HCT116 (cell line): ENCODE measurements at regions not wholly inside any gene's neighbourhood (a gene's known extent, or its start where the extent isn't known, plus 50 kb on each side); places are given as distances from the start of the nearest gene placed in this dataset.
A peak's percentile ranks its signal among the peaks of the same experiment; 100 is the strongest.

Experiments used
- ATAC-seq: fragments of 200-7000 bp; cut with Tn5 transposase; 2 replicates; pipeline ENCODE4 v1.9.1; 2020; ENCODE audit warnings: mild to moderate bottlenecking, moderate library complexity
- BruUV-seq: library from RNA; stranded (reverse); fragments of 400-500 nt; replicated peaks from 2 replicates; lab custom pipeline; 2021; lab: Mats Ljungman, UMichigan
- CTCF ChIA-PET: fragments of 300-600 bp; sonication (Branson Sonifier 250); formaldehyde crosslinking; loops from one replicate; lab custom pipeline; 2021; ENCODE audit warnings: antibody characterized with exemption; lab: Charles Lee
- POLR2A ChIA-PET: fragments of 300-600, 350-600 bp; sonication (Branson Sonifier 250); formaldehyde crosslinking; loops from one replicate; lab custom pipeline; 2021; ENCODE audit warnings: antibody characterized with exemption; lab: Charles Lee
- RAD21 ChIA-PET, 2 experiments: fragments of 300-600 bp; sonication (Branson Sonifier 250); formaldehyde crosslinking; loops; one replicate each; lab custom pipeline; 2023; ENCODE audit warnings: low total read pairs in 2 of 2; ENCODE audit not compliant: uncharacterized antibody in 2 of 2, unreplicated experiment in 2 of 2, low non-redundant PET in 1 of 2; lab: Charles Lee
- DNase-seq: peaks from one replicate; pipeline ENCODE4 v3.0.0-alpha.2; 2010; ENCODE audit warnings: low read depth, low spot score
- H2AFZ ChIP-seq: fragments of 200-600 bp; shearing (Covaris generic), sonication (generic); 2 replicates; pipeline ENCODE4 v1.6.1; 2017; ENCODE audit warnings: low read depth, mixed run types, mixed read lengths, antibody characterized with exemption, low read length; ENCODE audit not compliant: poor library complexity, severe bottlenecking
- H3K27ac ChIP-seq: 2 replicates; pipeline ENCODE4 v1.5.1; 2012; ENCODE audit warnings: low read depth, low read length
- H3K27me3 ChIP-seq: fragments of 200-600 bp; sonication (generic); 2 replicates; pipeline ENCODE4 v1.6.1; 2016; ENCODE audit warnings: mixed run types, low read length, mixed read lengths; ENCODE audit not compliant: insufficient read depth
- H3K36me3 ChIP-seq, 2 experiments: fragments of 200-500 bp in 1 of 2; fragments of 200-600 bp in 1 of 2; sonication (Bioruptor generic) in 1 of 2; sonication (generic) in 1 of 2; 2 replicates each; pipeline versions ENCODE4 v1.5.1 to v1.6.1; 2014 to 2016; ENCODE audit warnings: low read length in 2 of 2, inconsistent platforms in 1 of 2, mixed read lengths in 1 of 2, mixed run types in 1 of 2; ENCODE audit not compliant: insufficient read depth in 2 of 2, control insufficient read depth in 1 of 2
- H3K4me1 ChIP-seq, 2 experiments: fragments of 200-600 bp in 1 of 2; sonication (generic) in 1 of 2; 2 replicates each; pipeline versions ENCODE4 v1.5.1 to v1.6.1; 2012 to 2017; ENCODE audit warnings: low read length in 2 of 2, inconsistent platforms in 1 of 2, mild to moderate bottlenecking in 1 of 2, mixed read lengths in 1 of 2, mixed run types in 1 of 2, moderate library complexity in 1 of 2; ENCODE audit not compliant: insufficient read depth in 2 of 2, control insufficient read depth in 1 of 2
- H3K4me2 ChIP-seq: fragments of 200-600 bp; sonication (generic); 2 replicates; pipeline ENCODE4 v1.6.1; 2017; ENCODE audit warnings: mixed run types, low read length, mixed read lengths
- H3K4me3 ChIP-seq, 2 experiments: fragments of 200-600 bp in 1 of 2; sonication (generic) in 1 of 2; replicated peaks in 1 of 2; 2 replicates each; pipeline ENCODE4 v1.5.1; 2011 to 2016; ENCODE audit warnings: low read length in 2 of 2, control low read depth in 1 of 2, low read depth in 1 of 2, mild to moderate bottlenecking in 1 of 2, mixed read lengths in 1 of 2, mixed run types in 1 of 2
- H3K79me2 ChIP-seq: fragments of 200-600 bp; sonication (generic); 2 replicates; pipeline ENCODE4 v1.6.1; 2017; ENCODE audit warnings: mild to moderate bottlenecking, mixed run types, low read length, moderate library complexity, mixed read lengths; ENCODE audit not compliant: insufficient read depth
- H3K9ac ChIP-seq: fragments of 200-600 bp; sonication (generic); 2 replicates; pipeline ENCODE4 v1.6.1; 2016; ENCODE audit warnings: low read length, mixed read lengths
- H3K9me2 ChIP-seq: fragments of 200-600 bp; sonication (generic), shearing (Covaris generic); 2 replicates; pipeline ENCODE4 v1.6.1; 2017; ENCODE audit warnings: mixed run types, mild to moderate bottlenecking, moderate library complexity; ENCODE audit not compliant: insufficient read depth
- H3K9me3 ChIP-seq, 2 experiments: fragments of 200-500 bp in 1 of 2; fragments of 200-600 bp in 1 of 2; sonication (Bioruptor generic) in 1 of 2; sonication (generic) in 1 of 2; 2 replicates each; pipeline ENCODE4 v1.6.1; 2014 to 2017; ENCODE audit warnings: low read length in 2 of 2, mixed read lengths in 2 of 2, inconsistent platforms in 1 of 2, low read depth in 1 of 2, mild to moderate bottlenecking in 1 of 2, mixed run types in 1 of 2, moderate library complexity in 1 of 2; ENCODE audit not compliant: control insufficient read depth in 1 of 2, insufficient read depth in 1 of 2
- H4K20me1 ChIP-seq: fragments of 200-600 bp; sonication (generic), shearing (Covaris generic); 2 replicates; pipeline ENCODE4 v1.6.1; 2017; ENCODE audit warnings: mixed run types, mild to moderate bottlenecking, moderate library complexity; ENCODE audit not compliant: insufficient read depth
- CBX3 ChIP-seq: IDR thresholded peaks from 2 replicates; pipeline ENCODE4 v1.6.1; 2012; ENCODE audit warnings: low read depth
- CEBPB ChIP-seq: IDR thresholded peaks from 2 replicates; pipeline ENCODE4 v1.6.1; 2012; ENCODE audit warnings: low read depth
- EGR1 ChIP-seq: IDR thresholded peaks from 2 replicates; pipeline ENCODE4 v1.6.1; 2012; ENCODE audit warnings: low read depth
- ELF1 ChIP-seq: IDR thresholded peaks from 2 replicates; pipeline ENCODE4 v1.6.1; 2012; ENCODE audit warnings: low read depth, borderline replicate concordance
- EZH2 ChIP-seq: fragments of 200-600 bp; sonication (generic); IDR thresholded peaks from 2 replicates; pipeline ENCODE4 v1.6.1; 2017; ENCODE audit warnings: antibody characterized with exemption, mixed run types
- FOSL1 ChIP-seq: IDR thresholded peaks from 2 replicates; pipeline ENCODE4 v1.6.1; 2012; ENCODE audit warnings: low read depth
- JUND ChIP-seq: IDR thresholded peaks from 2 replicates; pipeline ENCODE4 v1.6.1; 2012
- POLR2A ChIP-seq: IDR thresholded peaks from 2 replicates; pipeline ENCODE4 v1.7.0; 2011; ENCODE audit warnings: borderline replicate concordance; ENCODE audit not compliant: insufficient read depth, insufficient read length; ENCODE audit errors: extremely low read depth
- POLR2AphosphoS5 ChIP-seq: IDR thresholded peaks from 2 replicates; pipeline ENCODE4 v1.6.1; 2011; ENCODE audit warnings: mild to moderate bottlenecking, low read depth, low read length, moderate library complexity
- SIN3A ChIP-seq: IDR thresholded peaks from 2 replicates; pipeline ENCODE4 v1.6.1; 2012; ENCODE audit warnings: low read depth
- YY1 ChIP-seq: IDR thresholded peaks from 2 replicates; pipeline ENCODE4 v1.6.1; 2011; ENCODE audit warnings: low read length, low read depth, moderate library complexity, mild to moderate bottlenecking; ENCODE audit not compliant: insufficient replicate concordance; ENCODE audit errors: extremely low read depth
- ZNF274 ChIP-seq: fragments of 200-500 bp; sonication (Bioruptor generic); IDR thresholded peaks from 2 replicates; pipeline ENCODE4 v1.6.1; 2014; ENCODE audit warnings: mild to moderate bottlenecking, low read depth, low read length, inconsistent platforms
- intact Hi-C: fragments of 100-400 bp; cut with micrococcal nuclease; formaldehyde crosslinking; loops from 2 replicates; pipeline ENCODE4 v1.10.0; 2022
- TF ChIP-seq, protein P1 (sequence below): IDR thresholded peaks from 2 replicates; pipeline ENCODE4 v1.6.1; 2012
- TF ChIP-seq, protein P2 (sequence below), 3 experiments: fragments of 200-600 bp in 1 of 3; sonication (generic) in 1 of 3; IDR thresholded peaks in 2 of 3; conservative IDR thresholded peaks in 1 of 3; 2 replicates each; pipeline ENCODE4 v1.5.1; 2012 to 2017; ENCODE audit warnings: low read depth in 2 of 3, low read length in 2 of 3, antibody characterized with exemption in 1 of 3, borderline replicate concordance in 1 of 3, control low read depth in 1 of 3, mild to moderate bottlenecking in 1 of 3, mixed read lengths in 1 of 3, mixed run types in 1 of 3, moderate library complexity in 1 of 3; ENCODE audit not compliant: insufficient read depth in 1 of 3

DNA sequence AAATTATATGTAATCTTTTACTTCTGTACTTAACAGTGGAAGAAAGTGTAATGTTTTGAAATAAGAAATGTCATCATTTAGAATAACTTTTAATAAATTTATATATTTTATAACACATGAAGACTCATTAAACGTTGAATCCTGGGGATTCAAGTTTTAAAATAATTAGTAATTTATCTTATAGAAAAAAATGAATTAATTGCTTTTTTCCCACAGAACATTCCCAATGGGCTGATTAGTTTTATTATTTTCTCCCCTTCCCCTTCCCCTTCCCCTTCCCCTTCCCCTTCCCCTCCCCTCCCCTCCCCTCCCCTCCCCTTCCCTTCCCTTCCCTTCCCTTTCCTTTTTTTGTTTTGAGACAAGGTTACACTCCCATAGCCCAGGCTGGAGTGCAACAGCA is 79.7 kb downstream of the MRPS30 start:
- Histone ChIP-seq H3K9me3 (0 out of 4 replicates have a peak, but pooled peaks cover 0 to 3% of the 10 kb centered on the region in 2 experiments), H3K27me3 (no peaks in the 10 kb centered on the region), H3K4me3 (no peak overlapping the region), H4K20me1 (no peaks in the 10 kb centered on the region), H3K36me3 (no peaks in the 10 kb centered on the region), H3K9me2 (no peaks in the 10 kb centered on the region)
- BruUV-seq, result no TSS peak
- no peak for ATAC-seq
- no peak for DNase-seq
- CTCF ChIA-PET, result no interaction called here
- TF ChIP-seq SIN3A (no peak), FOSL1 (no peak), EGR1 (no peak), ZNF274 (no peak), CBX3 (no peak), JUND (no peak), EZH2 (no peak), YY1 (no peak), POLR2AphosphoS5 (no peak), CEBPB (no peak), POLR2A (no peak), ELF1 (no peak)
- TF ChIP-seq, protein P1, sequence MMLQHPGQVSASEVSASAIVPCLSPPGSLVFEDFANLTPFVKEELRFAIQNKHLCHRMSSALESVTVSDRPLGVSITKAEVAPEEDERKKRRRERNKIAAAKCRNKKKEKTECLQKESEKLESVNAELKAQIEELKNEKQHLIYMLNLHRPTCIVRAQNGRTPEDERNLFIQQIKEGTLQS, result no peak
- TF ChIP-seq, protein P2, sequence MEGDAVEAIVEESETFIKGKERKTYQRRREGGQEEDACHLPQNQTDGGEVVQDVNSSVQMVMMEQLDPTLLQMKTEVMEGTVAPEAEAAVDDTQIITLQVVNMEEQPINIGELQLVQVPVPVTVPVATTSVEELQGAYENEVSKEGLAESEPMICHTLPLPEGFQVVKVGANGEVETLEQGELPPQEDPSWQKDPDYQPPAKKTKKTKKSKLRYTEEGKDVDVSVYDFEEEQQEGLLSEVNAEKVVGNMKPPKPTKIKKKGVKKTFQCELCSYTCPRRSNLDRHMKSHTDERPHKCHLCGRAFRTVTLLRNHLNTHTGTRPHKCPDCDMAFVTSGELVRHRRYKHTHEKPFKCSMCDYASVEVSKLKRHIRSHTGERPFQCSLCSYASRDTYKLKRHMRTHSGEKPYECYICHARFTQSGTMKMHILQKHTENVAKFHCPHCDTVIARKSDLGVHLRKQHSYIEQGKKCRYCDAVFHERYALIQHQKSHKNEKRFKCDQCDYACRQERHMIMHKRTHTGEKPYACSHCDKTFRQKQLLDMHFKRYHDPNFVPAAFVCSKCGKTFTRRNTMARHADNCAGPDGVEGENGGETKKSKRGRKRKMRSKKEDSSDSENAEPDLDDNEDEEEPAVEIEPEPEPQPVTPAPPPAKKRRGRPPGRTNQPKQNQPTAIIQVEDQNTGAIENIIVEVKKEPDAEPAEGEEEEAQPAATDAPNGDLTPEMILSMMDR (IDR thresholded peaks at IDR 0.05 in 2 of 3, conservative IDR thresholded peaks at IDR 0.05 in 1 of 3; ENCODE audit: borderline replicate concordance in 1 of 3, insufficient read depth in 1 of 3, low read depth in 2 of 3, low read length in 2 of 3), result no peak
- TF ChIP-seq, all 23 proteins: peak for 0
- RAD21 ChIA-PET, result no interaction called here
- Histone ChIP-seq H3K4me1 (peaks cover 0 to 15% of the 10 kb centered on the region in 2 experiments; a peak in 2 of 4 replicates), H3K79me2 (no peaks in the 10 kb centered on the region), H3K27ac (no peak overlapping the region), H2AFZ (peak overlapping the region; percentile 52), H3K4me2 (no peak overlapping the region), H3K9ac (no peak overlapping the region)
- intact Hi-C loops, result no loop called here
- POLR2A ChIA-PET, result no interaction called here
